IMR-90 (cell line): ENCODE measurements at regions not wholly inside any gene's neighbourhood (a gene's known extent, or its start where the extent isn't known, plus 50 kb on each side); places are given as distances from the start of the nearest gene placed in this dataset.

Source experiments
- ATAC-seq: fragments of 200-7000 bp; cut with Tn5 transposase; 2 replicates; pipeline ENCODE4 v1.9.1; 2020; ENCODE audit warnings: low read depth, mild to moderate bottlenecking, moderate library complexity
- BruUV-seq: library from RNA; stranded (reverse); fragments of 400-500 nt; replicated peaks from 2 replicates; lab custom pipeline; 2021; lab: Mats Ljungman, UMichigan
- CTCF ChIA-PET: fragments of 300-600 bp; formaldehyde crosslinking; extraction: SDS; loops from one replicate; lab custom pipeline; 2021; ENCODE audit warnings: antibody characterized with exemption; lab: Yijun Ruan, JAX
- POLR2A ChIA-PET: fragments of 300-600 bp; sonication (Branson Sonifier 250); formaldehyde crosslinking; loops from one replicate; lab custom pipeline; 2022; ENCODE audit warnings: antibody characterized with exemption; ENCODE audit not compliant: unreplicated experiment; lab: Charles Lee
- DNase-seq: peaks from one replicate; pipeline ENCODE4 v3.0.0; 2013
- H2AFZ ChIP-seq: replicated peaks from 2 replicates; pipeline ENCODE3; 2013; ENCODE audit warnings: low read length, mild to moderate bottlenecking; ENCODE audit not compliant: poor library complexity
- H2AK5ac ChIP-seq: 2 replicates; pipeline ENCODE4 v1.6.1; 2013; ENCODE audit warnings: low read depth, low read length, inconsistent platforms
- H2AK9ac ChIP-seq: replicated peaks from 2 replicates; pipeline ENCODE3; 2013; ENCODE audit warnings: mild to moderate bottlenecking, low read depth, low read length, moderate library complexity; ENCODE audit not compliant: poor library complexity
- H2BK120ac ChIP-seq: 2 replicates; pipeline ENCODE4 v1.6.1; 2013; ENCODE audit warnings: low read depth, low read length, inconsistent platforms
- H2BK15ac ChIP-seq: 3 replicates; pipeline ENCODE4 v1.6.1; 2013; ENCODE audit warnings: low read depth, low read length, inconsistent platforms
- H2BK20ac ChIP-seq: 2 replicates; pipeline ENCODE4 v1.6.1; 2013; ENCODE audit warnings: low read depth, mild to moderate bottlenecking, inconsistent platforms, low read length, moderate library complexity
- H2BK5ac ChIP-seq: 2 replicates; pipeline ENCODE4 v1.6.1; 2013; ENCODE audit warnings: mild to moderate bottlenecking, low read depth, low read length, inconsistent platforms; ENCODE audit not compliant: poor library complexity, severe bottlenecking
- H3K14ac ChIP-seq: replicated peaks from 2 replicates; pipeline ENCODE4 v1.6.1; 2013; ENCODE audit warnings: low read depth, low read length, inconsistent platforms
- H3K18ac ChIP-seq: 2 replicates; pipeline ENCODE4 v1.6.1; 2013; ENCODE audit warnings: low read depth, low read length, control low read depth
- H3K23ac ChIP-seq: 2 replicates; pipeline ENCODE4 v1.6.1; 2013; ENCODE audit warnings: low read depth, low read length, inconsistent platforms
- H3K27ac ChIP-seq: 2 replicates; pipeline ENCODE4 v1.5.1; 2013; ENCODE audit warnings: mild to moderate bottlenecking, control low read depth, low read length; ENCODE audit not compliant: insufficient read depth
- H3K27me3 ChIP-seq: 2 replicates; pipeline ENCODE4 v1.6.1; 2013; ENCODE audit warnings: low read length; ENCODE audit not compliant: control insufficient read depth, insufficient read depth
- H3K36me3 ChIP-seq: 2 replicates; pipeline ENCODE4 v1.6.1; 2013; ENCODE audit warnings: low read length, mixed read lengths; ENCODE audit not compliant: control insufficient read depth, insufficient read depth
- H3K4ac ChIP-seq: 2 replicates; pipeline ENCODE4 v1.6.1; 2013; ENCODE audit warnings: low read depth, low read length, inconsistent platforms
- H3K4me1 ChIP-seq: 2 replicates; pipeline ENCODE4 v1.6.1; 2013; ENCODE audit warnings: low read length, mixed read lengths; ENCODE audit not compliant: control insufficient read depth, insufficient read depth
- H3K4me2 ChIP-seq: 2 replicates; pipeline ENCODE4 v1.6.1; 2013; ENCODE audit warnings: low read depth, mild to moderate bottlenecking, control low read depth, low read length, moderate library complexity
- H3K4me3 ChIP-seq: 2 replicates; pipeline ENCODE4 v1.5.1; 2013; ENCODE audit warnings: low read depth, mild to moderate bottlenecking, control low read depth, low read length, moderate library complexity; ENCODE audit not compliant: insufficient read depth
- H3K56ac ChIP-seq: 2 replicates; pipeline ENCODE4 v1.6.1; 2013; ENCODE audit warnings: low read length, inconsistent platforms; ENCODE audit not compliant: insufficient read depth; ENCODE audit errors: extremely low read depth
- H3K79me1 ChIP-seq, 2 experiments: 2 replicates each; pipeline ENCODE4 v1.6.1; 2013; ENCODE audit warnings: low read length in 2 of 2, inconsistent platforms in 1 of 2, low read depth in 1 of 2
- H3K9ac ChIP-seq: 2 replicates; pipeline ENCODE4 v1.6.1; 2013; ENCODE audit warnings: low read depth, low read length, control low read depth
- H3K9me1 ChIP-seq: 2 replicates; pipeline ENCODE4 v1.6.1; 2013; ENCODE audit warnings: low read length, inconsistent platforms; ENCODE audit not compliant: insufficient read depth
- H3K9me3 ChIP-seq: 2 replicates; pipeline ENCODE4 v1.6.1; 2013; ENCODE audit warnings: low read length; ENCODE audit not compliant: control insufficient read depth, insufficient read depth
- H4K20me1 ChIP-seq: 2 replicates; pipeline ENCODE4 v1.6.1; 2013; ENCODE audit warnings: low read length, inconsistent platforms; ENCODE audit not compliant: insufficient read depth
- H4K5ac ChIP-seq: 2 replicates; pipeline ENCODE4 v1.6.1; 2013; ENCODE audit warnings: mild to moderate bottlenecking, low read depth, low read length, control low read depth
- H4K8ac ChIP-seq, 2 experiments: 2 replicates each; pipeline ENCODE4 v1.6.1; 2013; ENCODE audit warnings: low read depth in 2 of 2, low read length in 2 of 2, control low read depth in 1 of 2, inconsistent platforms in 1 of 2
- H4K91ac ChIP-seq: 2 replicates; pipeline ENCODE4 v1.6.1; 2013; ENCODE audit warnings: low read depth, low read length, inconsistent platforms; ENCODE audit not compliant: insufficient read depth
- BHLHE40 ChIP-seq: fragments of 150-350 bp; IDR thresholded peaks from 2 replicates; pipeline ENCODE4 v1.6.1; 2016; ENCODE audit warnings: mild to moderate bottlenecking, low read depth, low read length
- CEBPB ChIP-seq: IDR thresholded peaks from 2 replicates; pipeline ENCODE4 v1.6.1; 2012; ENCODE audit warnings: low read depth, low read length, improper control_type of control experiment
- CHD1 ChIP-seq: IDR thresholded peaks from 2 replicates; pipeline ENCODE4 v1.6.1; 2012; ENCODE audit warnings: low read depth, low read length, improper control_type of control experiment
- FOS ChIP-seq: fragments of 150-350 bp; IDR thresholded peaks from 2 replicates; pipeline ENCODE4 v1.6.1; 2016; ENCODE audit warnings: low read depth, low read length
- MXI1 ChIP-seq: IDR thresholded peaks from 2 replicates; pipeline ENCODE4 v1.6.1; 2012; ENCODE audit warnings: low read depth, mild to moderate bottlenecking, low read length, moderate library complexity, borderline replicate concordance
- NFE2L2 ChIP-seq: fragments of 150-350 bp; IDR thresholded peaks from 2 replicates; pipeline ENCODE4 v1.6.1; 2016; ENCODE audit warnings: low read depth, mild to moderate bottlenecking, low read length
- POLR2A ChIP-seq: IDR thresholded peaks from 2 replicates; pipeline ENCODE4 v1.6.1; 2012; ENCODE audit warnings: mild to moderate bottlenecking, low read depth, low read length
- RAD21 ChIP-seq: IDR thresholded peaks from 2 replicates; pipeline ENCODE4 v1.6.1; 2012; ENCODE audit warnings: low read length, improper control_type of control experiment
- WGBS, 2 experiments: methylation state at CpG; one replicate each; pipeline versions ENCODE4 v1.1.5 to v1.1.7; 2013; ENCODE audit warnings: missing lambda C conversion rate in 2 of 2; ENCODE audit not compliant: insufficient read length in 1 of 2; ENCODE audit errors: extremely low coverage in 2 of 2; 5-methylcytosine and 5-hydroxymethylcytosine counted together
- dilution Hi-C: fragments of 300-500 bp; cut with HindIII; formaldehyde crosslinking; loops from one replicate; pipeline ENCODE4 v1.14.3; 2018; ENCODE audit warnings: low sequenced_read_pairs; ENCODE audit not compliant: unreplicated experiment
- in situ Hi-C: fragments of 300-500 bp; cut with MboI; formaldehyde crosslinking; loops from 3 replicates; pipeline ENCODE4 v1.14.3; 2019; ENCODE audit warnings: low sequenced_read_pairs, inconsistent platforms, mixed read lengths
- intact Hi-C: fragments of 100-400 bp; cut with micrococcal nuclease; formaldehyde crosslinking; loops from 2 replicates; pipeline ENCODE4 v1.10.0; 2022
- TF ChIP-seq, protein P1 (sequence below): fragments of 150-350 bp; IDR thresholded peaks from 2 replicates; pipeline ENCODE4 v1.6.1; 2016; ENCODE audit warnings: low read depth, mild to moderate bottlenecking, low read length, moderate library complexity, borderline replicate concordance
- TF ChIP-seq, protein P2 (sequence below): fragments of 150-350 bp; IDR thresholded peaks from 2 replicates; pipeline ENCODE4 v1.6.1; 2017; ENCODE audit warnings: mild to moderate bottlenecking, antibody characterized with exemption, low read length, low read depth

DNA sequence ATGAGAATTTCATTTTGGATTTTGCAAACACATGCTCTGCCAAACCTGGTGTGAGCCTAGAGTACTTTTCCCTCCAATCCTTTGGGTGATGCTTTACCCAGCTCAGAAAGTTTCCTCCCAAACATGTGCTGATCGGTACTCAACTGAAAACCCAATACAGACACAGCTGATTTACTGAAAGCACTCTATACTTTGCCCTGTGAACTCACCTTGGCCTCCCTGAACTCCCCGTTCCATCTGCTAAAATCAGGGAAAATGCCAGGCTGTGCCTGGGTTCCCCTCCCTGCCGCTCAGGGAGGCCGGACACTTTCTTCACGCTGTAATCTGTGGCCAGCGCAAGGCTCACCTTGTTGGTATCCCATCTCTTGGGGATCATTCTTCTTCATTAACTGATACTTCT lies 391.2 kb downstream of the CBLN2 start:
- Histone ChIP-seq H4K8ac (no peak overlapping the region), H2BK120ac (no peak overlapping the region), H3K18ac (no peak overlapping the region), H3K9ac (no peak overlapping the region), H2AK9ac (no peak overlapping the region), H3K4me3 (no peak overlapping the region), H2BK20ac (no peak overlapping the region), H3K14ac (no peak overlapping the region), H3K27me3 (no peaks in the 10 kb centered on the region), H3K4me2 (no peak overlapping the region), H3K56ac (no peak overlapping the region), H4K20me1 (no peaks in the 10 kb centered on the region), H2AK5ac (no peak overlapping the region), H2BK5ac (no peak overlapping the region), H3K9me3 (peaks cover 5% of the 10 kb centered on the region), H2AFZ (no peak overlapping the region), H3K9me1 (no peaks in the 10 kb centered on the region), H3K4ac (no peak overlapping the region), H2BK15ac (no peak overlapping the region), H3K4me1 (no peaks in the 10 kb centered on the region), H4K5ac (no peak overlapping the region), H4K91ac (no peak overlapping the region), H3K27ac (no peak overlapping the region), H3K36me3 (no peaks in the 10 kb centered on the region), H3K79me1 (no peaks in the 10 kb centered on the region), H3K23ac (no peak overlapping the region)
- WGBS, 2 experiments: 100% methylated on average over 4 of the region's 6 CpGs; no CpG with 5 or more reads in 1 of the 2 experiments
- CTCF ChIA-PET: no interaction called here
- no peak for ATAC-seq
- TF ChIP-seq MXI1 (no peak), FOS (no peak), POLR2A (no peak), CEBPB (no peak), NFE2L2 (no peak), CHD1 (no peak), RAD21 (no peak), BHLHE40 (no peak)
- TF ChIP-seq, protein P1, sequence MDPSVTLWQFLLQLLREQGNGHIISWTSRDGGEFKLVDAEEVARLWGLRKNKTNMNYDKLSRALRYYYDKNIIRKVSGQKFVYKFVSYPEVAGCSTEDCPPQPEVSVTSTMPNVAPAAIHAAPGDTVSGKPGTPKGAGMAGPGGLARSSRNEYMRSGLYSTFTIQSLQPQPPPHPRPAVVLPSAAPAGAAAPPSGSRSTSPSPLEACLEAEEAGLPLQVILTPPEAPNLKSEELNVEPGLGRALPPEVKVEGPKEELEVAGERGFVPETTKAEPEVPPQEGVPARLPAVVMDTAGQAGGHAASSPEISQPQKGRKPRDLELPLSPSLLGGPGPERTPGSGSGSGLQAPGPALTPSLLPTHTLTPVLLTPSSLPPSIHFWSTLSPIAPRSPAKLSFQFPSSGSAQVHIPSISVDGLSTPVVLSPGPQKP: no peak
- TF ChIP-seq, protein P2, sequence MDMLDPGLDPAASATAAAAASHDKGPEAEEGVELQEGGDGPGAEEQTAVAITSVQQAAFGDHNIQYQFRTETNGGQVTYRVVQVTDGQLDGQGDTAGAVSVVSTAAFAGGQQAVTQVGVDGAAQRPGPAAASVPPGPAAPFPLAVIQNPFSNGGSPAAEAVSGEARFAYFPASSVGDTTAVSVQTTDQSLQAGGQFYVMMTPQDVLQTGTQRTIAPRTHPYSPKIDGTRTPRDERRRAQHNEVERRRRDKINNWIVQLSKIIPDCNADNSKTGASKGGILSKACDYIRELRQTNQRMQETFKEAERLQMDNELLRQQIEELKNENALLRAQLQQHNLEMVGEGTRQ: no peak
- no peak for DNase-seq
- intact Hi-C loops: no loop called here
- dilution Hi-C loops: no loop called here
- POLR2A ChIA-PET: no interaction called here
- no TSS peak for BruUV-seq
- in situ Hi-C loops: no loop called here
